WTC11 (cell line): ENCODE measurements at regions not wholly inside any gene's neighbourhood (a gene's known extent, or its start where the extent isn't known, plus 50 kb on each side); places are given as distances from the start of the nearest gene placed in this dataset.

Experiments
- ATAC-seq: fragments of 200-7000 bp; cut with Tn5 transposase; 2 replicates; pipeline ENCODE4 v1.10.0; 2021; ENCODE audit warnings: mild to moderate bottlenecking, moderate library complexity
- CTCF ChIA-PET: fragments of 300-600 bp; sonication (Branson Sonifier 250); formaldehyde crosslinking; loops from one replicate; lab custom pipeline; 2021; ENCODE audit warnings: antibody characterized with exemption; lab: Charles Lee
- POLR2A ChIA-PET: fragments of 350-600 bp; sonication (Branson Sonifier 250); formaldehyde crosslinking; loops from one replicate; lab custom pipeline; 2021; ENCODE audit warnings: antibody characterized with exemption; lab: Charles Lee
- DNase-seq: peaks from one replicate; pipeline ENCODE4 v3.0.0; 2021; ENCODE audit warnings: low spot score
- H3K27ac Mint-ChIP-seq: 2 replicates; pipeline ENCODE4 v1.8.0; 2021; ENCODE audit warnings: mixed read lengths
- H3K27me3 Mint-ChIP-seq: 2 replicates; pipeline ENCODE4 v1.8.0; 2021; ENCODE audit warnings: low read depth, mild to moderate bottlenecking, moderate library complexity, mixed read lengths
- H3K36me3 Mint-ChIP-seq: 2 replicates; pipeline ENCODE4 v1.8.0; 2021; ENCODE audit warnings: mixed read lengths
- H3K4me1 Mint-ChIP-seq: 2 replicates; pipeline ENCODE4 v1.8.0; 2022; ENCODE audit warnings: mixed read lengths
- H3K4me3 Mint-ChIP-seq: 2 replicates; pipeline ENCODE4 v1.8.0; 2021; ENCODE audit warnings: mild to moderate bottlenecking, moderate library complexity, mixed read lengths
- H3K9me3 Mint-ChIP-seq: 2 replicates; pipeline ENCODE4 v1.8.0; 2021; ENCODE audit warnings: mixed read lengths
- CBFB ChIP-seq: sonication (generic); formaldehyde crosslinking; IDR thresholded peaks from 2 replicates; pipeline ENCODE4 v1.8.1; 2022; ENCODE audit warnings: mild to moderate bottlenecking, low read depth, missing genetic modification reagents
- ELF4 ChIP-seq: sonication (generic); formaldehyde crosslinking; IDR thresholded peaks from 2 replicates; pipeline ENCODE4 v1.8.1; 2022; ENCODE audit warnings: low read depth, mild to moderate bottlenecking, moderate library complexity, missing genetic modification reagents
- EMX1 ChIP-seq: fragments of 250-450 bp; sonication (Bioruptor Pico); IDR thresholded peaks from 2 replicates; pipeline ENCODE4 v1.8.0; 2021; ENCODE audit warnings: mild to moderate bottlenecking
- HMGXB4 ChIP-seq: sonication (generic); formaldehyde crosslinking; IDR thresholded peaks from 2 replicates; pipeline ENCODE4 v1.8.1; 2023; ENCODE audit warnings: mild to moderate bottlenecking, moderate library complexity, missing genetic modification reagents
- IRF2 ChIP-seq: sonication (generic); formaldehyde crosslinking; IDR thresholded peaks from 2 replicates; pipeline ENCODE4 v1.8.0; 2022; ENCODE audit warnings: low read depth, missing genetic modification reagents, borderline replicate concordance
- JAZF1 ChIP-seq: fragments of 250-450 bp; sonication (Bioruptor Pico); IDR thresholded peaks from 2 replicates; pipeline ENCODE4 v1.9.0; 2021; ENCODE audit warnings: moderate library complexity, mild to moderate bottlenecking, inconsistent platforms
- MYBL2 ChIP-seq: sonication (generic); formaldehyde crosslinking; IDR thresholded peaks from 2 replicates; pipeline ENCODE4 v1.8.1; 2023; ENCODE audit warnings: mild to moderate bottlenecking, moderate library complexity, missing genetic modification reagents
- NFATC4 ChIP-seq: fragments of 250-450 bp; sonication (Bioruptor Pico); IDR thresholded peaks from 2 replicates; pipeline ENCODE4 v1.9.0; 2021; ENCODE audit warnings: mild to moderate bottlenecking
- NR3C1 ChIP-seq: sonication (generic); formaldehyde crosslinking; conservative IDR thresholded peaks from 2 replicates; pipeline ENCODE4 v1.8.1; 2023; ENCODE audit warnings: low read depth, mild to moderate bottlenecking, missing genetic modification reagents
- SMAD4 ChIP-seq: sonication (generic); formaldehyde crosslinking; IDR thresholded peaks from 2 replicates; pipeline ENCODE4 v1.8.0; 2022; ENCODE audit warnings: mild to moderate bottlenecking, missing genetic modification reagents
- SOX15 ChIP-seq: fragments of 250-450 bp; sonication (Bioruptor Pico); IDR thresholded peaks from 2 replicates; pipeline ENCODE4 v1.9.0; 2021; ENCODE audit warnings: mild to moderate bottlenecking
- TEAD1 ChIP-seq: sonication (generic); formaldehyde crosslinking; IDR thresholded peaks from 2 replicates; pipeline ENCODE4 v1.8.0; 2022; ENCODE audit warnings: mild to moderate bottlenecking, missing genetic modification reagents
- ZBTB21 ChIP-seq: sonication (generic); formaldehyde crosslinking; IDR thresholded peaks from 2 replicates; pipeline ENCODE4 v1.8.1; 2023; ENCODE audit warnings: mild to moderate bottlenecking, missing genetic modification reagents, borderline replicate concordance
- ZNF671 ChIP-seq: fragments of 250-450 bp; sonication (Bioruptor Pico); IDR thresholded peaks from 2 replicates; pipeline ENCODE4 v1.8.0; 2021; ENCODE audit warnings: mild to moderate bottlenecking
- TF ChIP-seq, protein P1 (sequence below): sonication (generic); formaldehyde crosslinking; conservative IDR thresholded peaks from 2 replicates; pipeline ENCODE4 v1.8.1; 2023; ENCODE audit warnings: mild to moderate bottlenecking, low read depth, missing genetic modification reagents, moderate library complexity
- TF ChIP-seq, protein P2 (sequence below): fragments of 250-450 bp; sonication (Bioruptor Pico); IDR thresholded peaks from 2 replicates; pipeline ENCODE4 v1.9.0; 2021; ENCODE audit warnings: mild to moderate bottlenecking, borderline replicate concordance
- TF ChIP-seq, protein P3 (sequence below): sonication (generic); formaldehyde crosslinking; IDR thresholded peaks from 2 replicates; pipeline ENCODE4 v1.8.1; 2023; ENCODE audit warnings: mild to moderate bottlenecking, missing genetic modification reagents, moderate library complexity

- peaks cover 11% of the 10 kb centered on the region for H3K9me3 Mint-ChIP-seq
- H3K4me1 Mint-ChIP-seq: no peaks in the 10 kb centered on the region
- ChIA-PET CTCF (no interaction called here), POLR2A (no interaction called here)
- no peak overlapping the region for H3K27ac Mint-ChIP-seq
- ATAC-seq (no peak), DNase-seq (no peak)
- no peak overlapping the region for H3K4me3 Mint-ChIP-seq
- 0 out of 2 replicates have a peak, but pooled peaks cover 3% of the 10 kb centered on the region for H3K36me3 Mint-ChIP-seq
- no peaks in the 10 kb centered on the region for H3K27me3 Mint-ChIP-seq
- TF ChIP-seq IRF2 (CRISPR knock-in tag) (no peak), SOX15 (CRISPR knock-in tag) (no peak), NFATC4 (CRISPR knock-in tag) (no peak), SMAD4 (no peak), ZBTB21 (CRISPR knock-in tag) (no peak)
Measured at GRCh38 chr1:59032228-59032627, 248.4 kb upstream of the JUN start.

- ChIA-PET POLR2A (no interaction called here), CTCF (no interaction called here)
- H3K4me3 Mint-ChIP-seq: no peak overlapping the region
Measured at GRCh38 chr1:59033761-59034160, 249.9 kb upstream of the JUN start.

DNA sequence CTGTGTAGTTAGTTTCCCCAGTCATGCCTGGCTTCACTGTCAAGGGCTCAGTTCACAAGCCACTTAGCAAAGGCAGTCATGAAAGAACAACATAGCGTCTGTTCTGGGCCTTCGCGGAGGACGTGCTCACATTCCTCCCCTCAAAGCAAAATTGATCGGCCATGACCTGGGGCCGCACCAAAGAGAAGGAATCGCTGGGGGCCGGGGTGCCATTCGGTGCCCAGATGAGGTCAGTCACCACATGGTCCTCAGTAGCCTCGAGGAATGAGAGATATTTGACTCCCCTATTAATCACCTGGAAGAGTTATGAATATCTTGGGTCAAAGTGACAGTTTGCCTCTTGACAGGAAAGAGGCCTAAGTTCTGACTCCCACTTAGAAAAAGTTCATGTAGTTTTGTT lies 251.1 kb upstream of the JUN start:
- ChIA-PET CTCF (no interaction called here), POLR2A (no interaction called here)
- DNase-seq (no peak), ATAC-seq (no peak)
- no peak for TF ChIP-seq NFATC4 (CRISPR knock-in tag)
- no peak for TF ChIP-seq IRF2 (CRISPR knock-in tag)
- no peak for TF ChIP-seq CBFB (CRISPR knock-in tag)
- TF ChIP-seq, protein P1, sequence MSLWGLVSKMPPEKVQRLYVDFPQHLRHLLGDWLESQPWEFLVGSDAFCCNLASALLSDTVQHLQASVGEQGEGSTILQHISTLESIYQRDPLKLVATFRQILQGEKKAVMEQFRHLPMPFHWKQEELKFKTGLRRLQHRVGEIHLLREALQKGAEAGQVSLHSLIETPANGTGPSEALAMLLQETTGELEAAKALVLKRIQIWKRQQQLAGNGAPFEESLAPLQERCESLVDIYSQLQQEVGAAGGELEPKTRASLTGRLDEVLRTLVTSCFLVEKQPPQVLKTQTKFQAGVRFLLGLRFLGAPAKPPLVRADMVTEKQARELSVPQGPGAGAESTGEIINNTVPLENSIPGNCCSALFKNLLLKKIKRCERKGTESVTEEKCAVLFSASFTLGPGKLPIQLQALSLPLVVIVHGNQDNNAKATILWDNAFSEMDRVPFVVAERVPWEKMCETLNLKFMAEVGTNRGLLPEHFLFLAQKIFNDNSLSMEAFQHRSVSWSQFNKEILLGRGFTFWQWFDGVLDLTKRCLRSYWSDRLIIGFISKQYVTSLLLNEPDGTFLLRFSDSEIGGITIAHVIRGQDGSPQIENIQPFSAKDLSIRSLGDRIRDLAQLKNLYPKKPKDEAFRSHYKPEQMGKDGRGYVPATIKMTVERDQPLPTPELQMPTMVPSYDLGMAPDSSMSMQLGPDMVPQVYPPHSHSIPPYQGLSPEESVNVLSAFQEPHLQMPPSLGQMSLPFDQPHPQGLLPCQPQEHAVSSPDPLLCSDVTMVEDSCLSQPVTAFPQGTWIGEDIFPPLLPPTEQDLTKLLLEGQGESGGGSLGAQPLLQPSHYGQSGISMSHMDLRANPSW (CRISPR knock-in tag): no peak
- TF ChIP-seq, protein P2, sequence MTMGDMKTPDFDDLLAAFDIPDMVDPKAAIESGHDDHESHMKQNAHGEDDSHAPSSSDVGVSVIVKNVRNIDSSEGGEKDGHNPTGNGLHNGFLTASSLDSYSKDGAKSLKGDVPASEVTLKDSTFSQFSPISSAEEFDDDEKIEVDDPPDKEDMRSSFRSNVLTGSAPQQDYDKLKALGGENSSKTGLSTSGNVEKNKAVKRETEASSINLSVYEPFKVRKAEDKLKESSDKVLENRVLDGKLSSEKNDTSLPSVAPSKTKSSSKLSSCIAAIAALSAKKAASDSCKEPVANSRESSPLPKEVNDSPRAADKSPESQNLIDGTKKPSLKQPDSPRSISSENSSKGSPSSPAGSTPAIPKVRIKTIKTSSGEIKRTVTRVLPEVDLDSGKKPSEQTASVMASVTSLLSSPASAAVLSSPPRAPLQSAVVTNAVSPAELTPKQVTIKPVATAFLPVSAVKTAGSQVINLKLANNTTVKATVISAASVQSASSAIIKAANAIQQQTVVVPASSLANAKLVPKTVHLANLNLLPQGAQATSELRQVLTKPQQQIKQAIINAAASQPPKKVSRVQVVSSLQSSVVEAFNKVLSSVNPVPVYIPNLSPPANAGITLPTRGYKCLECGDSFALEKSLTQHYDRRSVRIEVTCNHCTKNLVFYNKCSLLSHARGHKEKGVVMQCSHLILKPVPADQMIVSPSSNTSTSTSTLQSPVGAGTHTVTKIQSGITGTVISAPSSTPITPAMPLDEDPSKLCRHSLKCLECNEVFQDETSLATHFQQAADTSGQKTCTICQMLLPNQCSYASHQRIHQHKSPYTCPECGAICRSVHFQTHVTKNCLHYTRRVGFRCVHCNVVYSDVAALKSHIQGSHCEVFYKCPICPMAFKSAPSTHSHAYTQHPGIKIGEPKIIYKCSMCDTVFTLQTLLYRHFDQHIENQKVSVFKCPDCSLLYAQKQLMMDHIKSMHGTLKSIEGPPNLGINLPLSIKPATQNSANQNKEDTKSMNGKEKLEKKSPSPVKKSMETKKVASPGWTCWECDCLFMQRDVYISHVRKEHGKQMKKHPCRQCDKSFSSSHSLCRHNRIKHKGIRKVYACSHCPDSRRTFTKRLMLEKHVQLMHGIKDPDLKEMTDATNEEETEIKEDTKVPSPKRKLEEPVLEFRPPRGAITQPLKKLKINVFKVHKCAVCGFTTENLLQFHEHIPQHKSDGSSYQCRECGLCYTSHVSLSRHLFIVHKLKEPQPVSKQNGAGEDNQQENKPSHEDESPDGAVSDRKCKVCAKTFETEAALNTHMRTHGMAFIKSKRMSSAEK (CRISPR knock-in tag): no peak
- TF ChIP-seq NR3C1 (CRISPR knock-in tag): no peak
- no peak for TF ChIP-seq MYBL2 (CRISPR knock-in tag)
- TF ChIP-seq EMX1: no peak
- no peak for TF ChIP-seq ZNF671 (CRISPR knock-in tag)
- no peak for TF ChIP-seq HMGXB4 (CRISPR knock-in tag)
- H3K9me3 Mint-ChIP-seq: peaks cover 11% of the 10 kb centered on the region
- H3K27ac Mint-ChIP-seq: no peak overlapping the region
- H3K4me3 Mint-ChIP-seq: no peak overlapping the region
- H3K4me1 Mint-ChIP-seq: no peaks in the 10 kb centered on the region
- H3K27me3 Mint-ChIP-seq: no peaks in the 10 kb centered on the region
- H3K36me3 Mint-ChIP-seq: 0 out of 2 replicates have a peak, but pooled peaks cover 3% of the 10 kb centered on the region

More at GRCh38 chr1:59033761-59034160, 249.9 kb upstream of the JUN start:
- no peaks in the 10 kb centered on the region for H3K4me1 Mint-ChIP-seq
- no peak for TF ChIP-seq TEAD1 (CRISPR knock-in tag)
- no peak for TF ChIP-seq JAZF1 (CRISPR knock-in tag)
- TF ChIP-seq, protein P3, sequence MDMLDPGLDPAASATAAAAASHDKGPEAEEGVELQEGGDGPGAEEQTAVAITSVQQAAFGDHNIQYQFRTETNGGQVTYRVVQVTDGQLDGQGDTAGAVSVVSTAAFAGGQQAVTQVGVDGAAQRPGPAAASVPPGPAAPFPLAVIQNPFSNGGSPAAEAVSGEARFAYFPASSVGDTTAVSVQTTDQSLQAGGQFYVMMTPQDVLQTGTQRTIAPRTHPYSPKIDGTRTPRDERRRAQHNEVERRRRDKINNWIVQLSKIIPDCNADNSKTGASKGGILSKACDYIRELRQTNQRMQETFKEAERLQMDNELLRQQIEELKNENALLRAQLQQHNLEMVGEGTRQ (CRISPR knock-in tag): no peak
- TF ChIP-seq ELF4 (CRISPR knock-in tag): no peak
- H3K9me3 Mint-ChIP-seq: peaks cover 11% of the 10 kb centered on the region
- ATAC-seq (no peak), DNase-seq (no peak)
- 0 out of 2 replicates have a peak, but pooled peaks cover 3% of the 10 kb centered on the region for H3K36me3 Mint-ChIP-seq
- H3K27me3 Mint-ChIP-seq: no peaks in the 10 kb centered on the region
- H3K27ac Mint-ChIP-seq: no peak overlapping the region
